ENCODE measurements at regions not wholly inside any gene's neighbourhood (a gene's known extent, or its start where the extent isn't known, plus 50 kb on each side); places are given as distances from the start of the nearest gene placed in this dataset.

DNA sequence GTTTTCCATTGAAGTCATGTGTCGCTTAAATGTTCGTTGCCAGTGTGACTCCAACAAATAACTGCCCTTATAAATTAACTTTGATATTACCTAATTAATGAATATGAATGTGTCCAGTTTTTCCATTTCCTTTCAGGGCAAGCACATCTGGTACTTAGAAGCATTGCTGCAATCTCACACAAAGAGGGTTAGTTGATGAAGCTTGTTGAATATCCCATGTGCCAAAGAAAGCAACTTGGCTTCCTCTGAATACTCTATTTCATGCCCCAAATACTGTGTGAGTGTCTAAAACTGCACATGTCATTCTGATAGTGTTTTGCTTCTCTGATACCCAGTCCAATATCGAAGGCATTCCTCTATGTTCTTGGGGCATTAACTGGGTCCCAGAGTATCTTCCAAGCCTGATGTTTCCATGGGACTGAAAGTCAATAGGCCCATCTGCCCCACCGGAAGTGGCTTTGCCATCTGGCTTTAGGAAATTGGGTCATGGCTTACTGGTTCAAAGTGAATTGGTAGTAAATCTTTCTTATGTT, 75.8 kb upstream of the CNTN1 start:
- no peak overlapping the region for H3K27ac ChIP-seq
- intact Hi-C loops (cut with DNase I; ENCODE audit: low total_unique reads): no loop called here
- DNase-seq (ENCODE audit: low spot score in 2 of 2): no peak
- H3K36me3 ChIP-seq: no peaks in the 10 kb centered on the region
- no peaks in the 10 kb centered on the region for H3K9me3 ChIP-seq
- H3K4me3 ChIP-seq: no peak overlapping the region
- H3K27me3 ChIP-seq: no peaks in the 10 kb centered on the region
- no peak for TF ChIP-seq CTCF (IDR thresholded peaks at IDR 0.05)
- no peak for TF ChIP-seq POLR2A (IDR thresholded peaks at IDR 0.05)
- no peak for TF ChIP-seq POLR2AphosphoS5 (IDR thresholded peaks at IDR 0.05)
- H3K4me1 ChIP-seq: no peaks in the 10 kb centered on the region

DNA sequence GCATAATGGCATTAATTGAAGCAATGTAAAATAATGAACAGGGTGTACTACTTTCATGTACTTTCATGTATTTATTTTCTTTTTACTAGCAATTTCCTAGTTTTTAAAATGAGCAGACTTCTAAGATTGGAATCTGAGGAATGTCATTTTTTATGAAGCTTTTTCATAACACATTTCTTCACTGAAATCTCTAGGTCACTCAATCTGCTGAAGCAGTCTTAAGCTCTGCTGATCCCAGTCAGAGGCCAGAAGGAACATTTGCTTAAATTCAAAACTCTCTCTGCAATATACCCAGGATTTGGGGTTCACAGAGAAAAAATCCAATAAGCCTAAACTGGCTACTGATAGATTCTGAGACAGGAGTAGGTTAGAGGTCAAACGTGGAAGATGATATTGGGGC, 73.6 kb upstream of the CNTN1 start:
- Histone ChIP-seq H3K36me3 (no peaks in the 10 kb centered on the region), H3K4me3 (no peak overlapping the region), H3K27ac (no peak overlapping the region), H3K27me3 (no peaks in the 10 kb centered on the region), H3K9me3 (no peaks in the 10 kb centered on the region), H3K4me1 (no peaks in the 10 kb centered on the region)
- intact Hi-C loops (cut with DNase I; ENCODE audit: low total_unique reads): no loop called here
- TF ChIP-seq CTCF (IDR thresholded peaks at IDR 0.05): no peak
- no peak for TF ChIP-seq POLR2AphosphoS5 (IDR thresholded peaks at IDR 0.05)
- TF ChIP-seq POLR2A (IDR thresholded peaks at IDR 0.05): no peak
- no peak for DNase-seq (ENCODE audit: low spot score in 2 of 2)

DNA sequence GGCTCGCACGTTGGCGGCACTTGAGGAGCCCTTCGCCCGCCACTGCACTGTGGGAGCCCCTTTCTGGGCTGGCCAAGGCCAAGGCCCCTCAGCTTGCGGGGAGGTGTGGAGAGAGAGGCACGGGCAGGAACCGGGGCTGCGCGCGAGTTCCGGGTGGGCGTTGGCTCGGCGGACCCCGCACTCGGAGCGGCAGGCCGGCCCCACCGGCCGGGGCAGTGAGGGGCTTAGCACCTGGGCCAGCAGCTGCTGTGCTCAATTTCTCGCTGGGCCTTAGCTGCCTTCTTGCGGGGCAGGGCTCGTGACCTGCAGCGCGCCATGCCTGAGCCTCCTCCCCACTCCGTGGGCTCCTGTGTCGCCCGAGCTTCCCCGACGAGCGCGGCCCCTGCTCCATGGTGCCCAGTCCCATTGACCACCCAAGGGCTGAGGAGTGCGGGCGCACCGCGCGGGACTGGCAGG, 71.6 kb upstream of the CNTN1 start:
- no peaks in the 10 kb centered on the region for H3K27me3 ChIP-seq
- no peak for DNase-seq (ENCODE audit: low spot score in 2 of 2)
- no peaks in the 10 kb centered on the region for H3K9me3 ChIP-seq
- H3K4me3 ChIP-seq: no peak overlapping the region
- H3K4me1 ChIP-seq: no peaks in the 10 kb centered on the region
- intact Hi-C loops (cut with DNase I; ENCODE audit: low total_unique reads): no loop called here
- TF ChIP-seq CTCF (IDR thresholded peaks at IDR 0.05): no peak
- TF ChIP-seq POLR2A (IDR thresholded peaks at IDR 0.05): no peak
- TF ChIP-seq POLR2AphosphoS5 (IDR thresholded peaks at IDR 0.05): no peak
- H3K27ac ChIP-seq: no peak overlapping the region
- H3K36me3 ChIP-seq: no peaks in the 10 kb centered on the region

DNA sequence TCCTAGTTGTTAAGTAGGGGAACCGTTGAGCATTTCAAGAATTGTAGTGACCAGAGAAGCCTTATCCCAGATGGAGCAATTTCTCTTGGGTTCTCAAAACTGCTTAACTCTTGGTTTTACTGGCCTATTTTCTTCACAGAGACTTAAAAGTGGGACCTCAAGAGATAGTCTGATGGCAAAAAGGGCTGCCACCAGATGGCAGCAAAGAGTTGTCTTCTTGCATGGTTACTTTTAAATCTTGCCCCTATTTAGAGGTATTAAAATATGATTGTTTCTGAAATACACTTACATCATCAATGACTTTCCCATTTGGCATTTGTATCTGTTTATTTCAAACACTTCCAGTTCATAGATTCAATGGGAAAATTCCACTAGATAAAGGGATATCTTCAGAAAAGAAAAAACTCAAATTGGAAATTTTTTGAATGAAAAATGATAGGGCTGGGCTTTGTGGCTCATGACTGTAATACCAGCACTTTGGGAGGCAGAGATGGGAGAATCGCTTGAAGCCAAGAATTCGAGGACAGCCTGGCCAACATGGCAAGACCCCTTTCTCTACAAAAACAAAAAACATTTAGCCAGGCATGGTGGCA, 69.9 kb upstream of the CNTN1 start:
- Histone ChIP-seq H3K27ac (no peak overlapping the region), H3K4me1 (no peaks in the 10 kb centered on the region), H3K9me3 (no peaks in the 10 kb centered on the region), H3K36me3 (no peaks in the 10 kb centered on the region), H3K27me3 (no peaks in the 10 kb centered on the region), H3K4me3 (no peak overlapping the region)
- TF ChIP-seq CTCF (IDR thresholded peaks at IDR 0.05) (peak in 2 of 3 donors; percentile 68 to 72), POLR2A (IDR thresholded peaks at IDR 0.05) (no peak), POLR2AphosphoS5 (IDR thresholded peaks at IDR 0.05) (no peak)
- DNase-seq (ENCODE audit: low spot score in 2 of 2): peak in 1 of 2 donors; percentile 50
- intact Hi-C loops (cut with DNase I; ENCODE audit: low total_unique reads): no loop called here

GRCh38 chr12:40632171-40632570, 60.1 kb upstream of the CNTN1 start:
- no peak for DNase-seq (ENCODE audit: low spot score in 2 of 2)
- Histone ChIP-seq H3K36me3 (no peaks in the 10 kb centered on the region), H3K9me3 (no peaks in the 10 kb centered on the region), H3K27ac (no peak overlapping the region), H3K4me1 (no peaks in the 10 kb centered on the region), H3K27me3 (no peaks in the 10 kb centered on the region), H3K4me3 (no peak overlapping the region)
- intact Hi-C loops (cut with DNase I; ENCODE audit: low total_unique reads): no loop called here
- TF ChIP-seq CTCF (IDR thresholded peaks at IDR 0.05): no peak
- no peak for TF ChIP-seq POLR2AphosphoS5 (IDR thresholded peaks at IDR 0.05)
- TF ChIP-seq POLR2A (IDR thresholded peaks at IDR 0.05): no peak

Data from breast epithelium (tissue), 4 donors.